ENCODE measurements at regions not wholly inside any gene's neighbourhood (a gene's known extent, or its start where the extent isn't known, plus 50 kb on each side); places are given as distances from the start of the nearest gene placed in this dataset.

DNA sequence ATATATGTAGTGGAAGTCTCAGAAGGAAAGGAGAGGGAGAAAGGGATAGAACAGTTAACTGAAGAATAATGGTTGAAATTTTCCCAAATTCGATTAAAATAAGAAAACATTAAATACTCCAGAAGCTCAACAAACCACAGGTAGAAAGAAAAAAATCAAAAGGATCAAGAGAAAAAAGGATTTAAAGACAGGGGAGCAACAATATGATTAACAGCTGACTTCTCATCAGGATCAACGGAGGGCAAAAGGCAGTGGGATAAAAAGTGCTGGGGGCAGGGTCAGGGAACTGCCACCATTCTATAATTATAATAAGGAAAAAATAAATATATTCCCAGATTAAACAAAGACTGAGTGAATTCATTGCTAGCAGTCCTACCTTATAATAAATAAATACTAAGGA lies 55.3 kb downstream of the CDKN2C start:
- Mint-ChIP-seq H3K27me3 (peaks cover 11 to 25% (median 16%) of the 10 kb centered on the region in 5 donors), H3K27ac (no peak overlapping the region), H3K4me3 (no peak overlapping the region), H3K4me1 (no peaks in the 10 kb centered on the region), H3K36me3 (peaks cover 0 to 2% (median 0%) of the 10 kb centered on the region in 3 donors), H3K9me3 (peaks cover 0 to 6% (median 0%) of the 10 kb centered on the region in 9 donors)
- POLR2A ChIA-PET, result no interaction called here
- no peak for ATAC-seq
- DNase-seq, result no peak

DNA sequence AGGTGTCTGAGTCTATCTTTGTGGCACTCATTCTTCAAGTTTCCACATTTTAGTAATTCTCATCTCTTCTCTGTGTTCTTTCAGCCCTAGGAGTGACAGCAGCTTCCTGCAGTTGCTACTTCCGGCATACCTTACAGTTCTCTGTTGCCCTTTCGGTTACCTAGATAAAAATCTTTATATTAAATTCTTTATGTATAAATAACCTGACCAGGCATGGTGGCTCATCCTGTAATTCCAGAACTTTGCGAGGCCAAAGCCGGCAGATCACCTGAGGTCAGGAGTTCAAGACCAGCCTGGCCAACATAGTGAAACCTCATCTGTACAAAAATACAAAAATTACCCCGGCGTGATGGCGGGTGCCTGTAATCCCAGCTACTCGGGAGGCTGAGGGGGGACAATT lies 62.9 kb downstream of the CDKN2C start:
- Mint-ChIP-seq H3K9me3 (peaks cover 0 to 2% (median 0%) of the 10 kb centered on the region in 9 donors), H3K4me1 (no peaks in the 10 kb centered on the region), H3K27me3 (peaks cover 10 to 21% (median 16%) of the 10 kb centered on the region in 5 donors), H3K27ac (peak overlapping the region in 1 of 10 donors; percentile 6), H3K36me3 (no peaks in the 10 kb centered on the region), H3K4me3 (no peak overlapping the region)
- ATAC-seq (no peak), DNase-seq (no peak)
- POLR2A ChIA-PET, result no interaction called here

DNA sequence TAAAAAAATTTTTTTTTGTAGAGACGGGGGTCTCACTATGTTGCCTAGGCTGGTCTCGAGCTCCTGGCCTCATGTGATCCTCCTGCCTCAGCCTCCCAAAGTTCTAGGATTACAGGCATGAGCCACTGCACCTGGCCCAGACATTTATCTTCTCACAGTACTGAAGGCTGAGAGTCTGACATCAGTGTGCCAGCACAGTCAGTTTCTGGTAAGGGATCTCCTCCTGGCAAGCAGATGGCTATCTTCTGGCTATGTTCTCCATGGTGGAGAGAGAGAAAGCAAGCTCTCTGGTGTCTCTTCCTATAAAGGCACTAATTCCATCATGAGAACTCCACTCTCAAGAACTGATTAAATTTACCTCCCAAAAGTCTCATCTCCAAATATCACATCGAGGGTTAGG lies 57.8 kb upstream of the C1orf185 start:
- no peak overlapping the region for H3K4me3 Mint-ChIP-seq
- peaks cover 0 to 7% (median 4%) of the 10 kb centered on the region in 3 donors for H3K36me3 Mint-ChIP-seq
- no peaks in the 10 kb centered on the region for H3K4me1 Mint-ChIP-seq
- no peak for ATAC-seq
- POLR2A ChIA-PET, result no interaction called here
- H3K27ac Mint-ChIP-seq, result no peak overlapping the region
- H3K27me3 Mint-ChIP-seq, result peaks cover 2 to 22% (median 8%) of the 10 kb centered on the region in 5 donors
- H3K9me3 Mint-ChIP-seq, result peaks cover 2 to 14% (median 9%) of the 10 kb centered on the region in 9 donors
- DNase-seq, result no peak

DNA sequence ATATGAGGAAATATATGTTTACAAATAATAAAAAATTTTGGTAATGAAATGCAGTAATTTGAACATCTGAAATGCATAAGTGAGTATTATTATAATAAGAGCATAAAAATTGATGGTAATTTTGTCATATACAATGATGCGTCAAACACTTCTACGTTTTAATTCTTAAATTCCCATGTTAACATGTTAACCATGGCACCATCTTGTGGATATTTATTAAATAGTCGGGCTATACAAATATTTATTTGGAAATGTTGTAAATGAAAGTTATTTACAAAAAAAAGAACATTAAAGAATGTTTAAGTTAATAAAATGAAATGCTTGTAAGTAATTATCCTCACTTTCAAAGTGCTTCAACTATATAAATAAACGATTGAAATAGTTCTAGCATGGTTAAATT lies 57.2 kb upstream of the C1orf185 start:
- DNase-seq, result no peak
- no peak for ATAC-seq

DNA sequence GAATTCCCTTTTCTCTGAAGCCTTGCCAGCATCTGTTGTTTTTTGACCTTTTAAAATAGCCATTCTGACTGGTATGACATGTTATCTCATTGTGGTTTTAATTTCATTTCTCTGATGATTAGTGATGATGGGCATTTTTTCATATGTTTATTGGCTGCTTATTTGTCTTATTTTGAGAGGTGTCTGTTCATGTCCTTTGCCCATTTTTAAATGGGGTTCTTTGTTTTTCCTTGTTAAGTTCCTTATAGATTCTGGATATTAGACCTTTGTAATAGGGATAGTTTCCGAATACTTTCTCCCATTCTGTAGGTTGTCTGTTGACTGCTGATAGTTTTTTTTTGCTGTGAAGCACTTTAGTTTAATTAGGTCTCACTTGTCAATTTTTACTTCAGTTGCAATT lies 54.0 kb upstream of the C1orf185 start:
- Mint-ChIP-seq H3K36me3 (no peaks in the 10 kb centered on the region), H3K27ac (no peak overlapping the region), H3K4me3 (no peak overlapping the region), H3K4me1 (no peaks in the 10 kb centered on the region), H3K27me3 (peaks cover 0 to 21% (median 6%) of the 10 kb centered on the region in 5 donors), H3K9me3 (no peaks in the 10 kb centered on the region)
- ATAC-seq (no peak), DNase-seq (no peak)
- POLR2A ChIA-PET, result no interaction called here

More for the DNA sequence above, 57.2 kb upstream of the C1orf185 start:
- Mint-ChIP-seq H3K27ac (no peak overlapping the region), H3K4me3 (no peak overlapping the region), H3K4me1 (no peaks in the 10 kb centered on the region), H3K9me3 (peaks cover 0 to 8% (median 3%) of the 10 kb centered on the region in 9 donors), H3K36me3 (peaks cover 0 to 2% (median 0%) of the 10 kb centered on the region in 3 donors), H3K27me3 (peaks cover 3 to 21% (median 8%) of the 10 kb centered on the region in 5 donors)
- POLR2A ChIA-PET, result no interaction called here

DNA sequence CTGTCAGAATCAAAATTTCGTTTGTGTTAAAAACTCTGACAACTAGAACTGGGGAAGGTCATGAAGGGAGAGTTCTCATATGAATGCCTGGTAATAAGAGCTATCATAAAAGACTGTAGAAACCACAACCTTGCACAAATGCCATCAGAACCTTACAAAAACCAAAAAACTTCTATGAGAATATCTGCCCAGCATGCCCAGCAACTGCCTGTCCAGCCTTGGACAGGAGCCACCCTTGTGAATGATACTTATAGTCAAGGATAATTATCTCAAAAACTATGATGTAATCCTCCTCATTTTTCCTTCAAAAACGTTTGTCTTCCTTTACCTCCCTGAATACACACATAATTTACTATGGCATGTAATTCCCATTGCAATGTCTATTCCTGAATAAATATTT lies 53.4 kb upstream of the C1orf185 start:
- Mint-ChIP-seq H3K4me3 (no peak overlapping the region), H3K27me3 (peaks cover 0 to 21% (median 7%) of the 10 kb centered on the region in 5 donors), H3K9me3 (no peaks in the 10 kb centered on the region), H3K4me1 (no peaks in the 10 kb centered on the region), H3K36me3 (no peaks in the 10 kb centered on the region), H3K27ac (no peak overlapping the region)
- ATAC-seq, result no peak
- DNase-seq, result no peak
- POLR2A ChIA-PET, result no interaction called here

All from naive thymus-derived CD8-positive, alpha-beta T cell (primary cell).